Vagina (tissue), 2 donors: ENCODE measurements at regions not wholly inside any gene's neighbourhood (a gene's known extent, or its start where the extent isn't known, plus 50 kb on each side); places are given as distances from the start of the nearest gene placed in this dataset.

Source experiments
- CTCF ChIP-seq, 3 experiments: fragments of 450-650 bp in 2 of 3; fragments of 200-600 bp in 1 of 3; sonication (generic) in 1 of 3; IDR thresholded peaks; one replicate each; pipeline ENCODE4 v1.5.1; 2017 to 2019; ENCODE audit warnings: antibody characterized with exemption in 3 of 3, mild to moderate bottlenecking in 2 of 3, moderate library complexity in 2 of 3
- POLR2A ChIP-seq, 2 donors: fragments of 450-650 bp; IDR thresholded peaks; one replicate each; pipeline ENCODE4 v1.6.1; 2017; ENCODE audit warnings: antibody characterized with exemption in 2 of 2, mild to moderate bottlenecking in 2 of 2, moderate library complexity in 2 of 2
- POLR2AphosphoS5 ChIP-seq, 2 donors: sonication (generic); formaldehyde crosslinking; IDR thresholded peaks; one replicate each; pipeline ENCODE4 v1.9.0; 2017; ENCODE audit warnings: antibody characterized with exemption in 2 of 2, mild to moderate bottlenecking in 2 of 2, low read depth in 1 of 2; ENCODE audit not compliant: insufficient read depth in 1 of 2

GRCh38 chrX:8971116-8971515 lies 62.8 kb downstream of the FAM9B start:
- TF ChIP-seq POLR2A (IDR thresholded peaks at IDR 0.05), result no peak
- TF ChIP-seq CTCF (IDR thresholded peaks at IDR 0.05), result peak in 1 of 3 experiments; percentile 29
- no peak for TF ChIP-seq POLR2AphosphoS5 (IDR thresholded peaks at IDR 0.05; ENCODE audit: insufficient read depth in 1 of 2, low read depth in 1 of 2)
